ENCODE measurements at regions not wholly inside any gene's neighbourhood (a gene's known extent, or its start where the extent isn't known, plus 50 kb on each side); places are given as distances from the start of the nearest gene placed in this dataset.

DNA sequence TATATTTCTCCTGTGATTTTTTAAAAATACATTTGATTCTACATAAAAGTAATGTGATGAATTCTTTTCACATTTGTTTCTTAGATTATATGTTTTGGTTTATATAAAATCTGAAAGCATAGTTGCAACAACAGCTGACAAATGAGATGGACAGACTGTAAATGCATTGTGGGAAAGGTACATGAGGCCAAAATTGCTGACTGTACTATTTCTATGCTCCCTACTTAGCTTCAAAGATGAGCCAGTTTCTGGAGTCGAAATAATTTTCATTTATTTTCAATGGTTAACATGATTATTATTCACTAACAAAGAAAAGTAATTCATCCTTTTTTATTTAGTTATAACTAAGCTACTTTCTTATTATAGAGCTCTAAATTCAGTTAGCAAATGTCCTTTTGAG, 441.3 kb upstream of the CCNG1 start:
- TF ChIP-seq GATA2 (IDR thresholded peaks at IDR 0.05; ENCODE audit: low read depth, low read length) (no peak), GATA3 (IDR thresholded peaks at IDR 0.05; ENCODE audit: low read depth, low read length) (no peak)

All from SH-SY5Y (cell line).